GM23338 (cell line): ENCODE measurements at regions not wholly inside any gene's neighbourhood (a gene's known extent, or its start where the extent isn't known, plus 50 kb on each side); places are given as distances from the start of the nearest gene placed in this dataset.

Source experiments
- ATAC-seq: fragments of 200-7000 bp; cut with Tn5 transposase; 3 replicates; pipeline ENCODE4 v1.9.1; 2020
- DNase-seq: peaks from one replicate; pipeline ENCODE4 v3.0.0-alpha.2; 2015; ENCODE audit warnings: low spot score
- H2AFZ ChIP-seq: fragments of 200-600 bp; sonication (generic); 2 replicates; pipeline ENCODE4 v1.8.0; 2016; ENCODE audit warnings: antibody characterized with exemption, mild to moderate bottlenecking, moderate library complexity
- H3F3A ChIP-seq: fragments of 200-600 bp; sonication (generic); replicated peaks from 2 replicates; pipeline ENCODE4 v1.8.0; 2017; ENCODE audit warnings: antibody characterized with exemption, mixed run types, low read depth
- H3K27ac ChIP-seq: fragments of 200-600 bp; sonication (generic); 2 replicates; pipeline ENCODE4 v1.6.1; 2016; ENCODE audit warnings: low read depth
- H3K27me3 ChIP-seq: fragments of 200-600 bp; sonication (generic); 2 replicates; pipeline ENCODE4 v1.8.0; 2016; ENCODE audit warnings: mild to moderate bottlenecking, mixed run types, moderate library complexity; ENCODE audit not compliant: insufficient read depth
- H3K36me3 ChIP-seq: fragments of 200-600 bp; sonication (generic); 2 replicates; pipeline ENCODE4 v1.8.0; 2016; ENCODE audit warnings: mild to moderate bottlenecking; ENCODE audit not compliant: insufficient read depth
- H3K4me1 ChIP-seq: fragments of 200-600 bp; sonication (generic); 2 replicates; pipeline ENCODE4 v1.8.0; 2016; ENCODE audit warnings: mild to moderate bottlenecking, moderate library complexity; ENCODE audit not compliant: insufficient read depth
- H3K4me2 ChIP-seq: fragments of 200-600 bp; sonication (generic); 2 replicates; pipeline ENCODE4 v1.7.1; 2017; ENCODE audit warnings: mixed run types
- H3K4me3 ChIP-seq: fragments of 200-600 bp; sonication (generic); 2 replicates; pipeline ENCODE4 v1.6.1; 2016; ENCODE audit warnings: mixed run types
- H3K79me2 ChIP-seq: fragments of 200-600 bp; sonication (generic); replicated peaks from 2 replicates; pipeline ENCODE4 v1.8.0; 2017; ENCODE audit warnings: mild to moderate bottlenecking; ENCODE audit not compliant: insufficient read depth
- H3K9me2 ChIP-seq: fragments of 200-600 bp; sonication (generic); 2 replicates; pipeline ENCODE4 v1.8.0; 2017; ENCODE audit not compliant: insufficient read depth
- H4K20me1 ChIP-seq: fragments of 200-600 bp; sonication (generic); replicated peaks from 2 replicates; pipeline ENCODE4 v1.8.0; 2017; ENCODE audit warnings: mild to moderate bottlenecking; ENCODE audit not compliant: insufficient read depth
- H3K27ac Mint-ChIP-seq: 2 replicates; pipeline ENCODE4 v1.8.0; 2020; ENCODE audit warnings: inconsistent platforms, mild to moderate bottlenecking, moderate library complexity, mixed read lengths
- H3K27me3 Mint-ChIP-seq: 3 replicates; pipeline ENCODE4 v1.8.0; 2022; ENCODE audit warnings: low read depth, mild to moderate bottlenecking, moderate library complexity, mixed read lengths, inconsistent platforms; ENCODE audit not compliant: insufficient read depth, poor library complexity
- H3K36me3 Mint-ChIP-seq: 3 replicates; pipeline ENCODE4 v1.8.0; 2021; ENCODE audit warnings: low read depth, mild to moderate bottlenecking, inconsistent platforms, moderate library complexity, mixed read lengths
- H3K4me1 Mint-ChIP-seq: 3 replicates; pipeline ENCODE4 v1.8.0; 2020; ENCODE audit warnings: mild to moderate bottlenecking, inconsistent platforms, mixed read lengths
- H3K4me3 Mint-ChIP-seq: 3 replicates; pipeline ENCODE4 v1.8.0; 2021; ENCODE audit warnings: moderate library complexity, mild to moderate bottlenecking, inconsistent platforms, mixed read lengths
- H3K9me3 Mint-ChIP-seq: 3 replicates; pipeline ENCODE4 v1.8.0; 2020; ENCODE audit warnings: moderate library complexity, mild to moderate bottlenecking, inconsistent platforms, mixed read lengths
- CREB1 ChIP-seq: fragments of 250-450 bp; sonication (Bioruptor Pico); IDR thresholded peaks from 2 replicates; pipeline ENCODE4 v1.5.0; 2020; ENCODE audit warnings: low read depth, mild to moderate bottlenecking, moderate library complexity
- EZH2 ChIP-seq: fragments of 200-600 bp; sonication (generic); IDR thresholded peaks from one replicate; pipeline ENCODE4 v1.8.0; 2017; ENCODE audit warnings: antibody characterized with exemption, mild to moderate bottlenecking, low read depth; ENCODE audit not compliant: unreplicated experiment
- EZH2phosphoT487 ChIP-seq: fragments of 200-600 bp; sonication (generic); IDR thresholded peaks from one replicate; pipeline ENCODE4 v1.8.1; 2018; ENCODE audit warnings: antibody characterized with exemption; ENCODE audit not compliant: unreplicated experiment
- JUNB ChIP-seq: IDR thresholded peaks from one replicate; pipeline ENCODE4 v1.6.1; 2016; ENCODE audit warnings: antibody characterized with exemption; ENCODE audit not compliant: unreplicated experiment
- NANOG ChIP-seq: IDR thresholded peaks from 2 replicates; pipeline ENCODE4 v1.6.1; 2016; ENCODE audit warnings: antibody characterized with exemption, borderline replicate concordance
- POLR2AphosphoS5 ChIP-seq: IDR thresholded peaks from 2 replicates; pipeline ENCODE4 v1.6.1; 2016; ENCODE audit warnings: antibody characterized with exemption, low read depth
- STAT1 ChIP-seq: IDR thresholded peaks from one replicate; pipeline ENCODE4 v1.6.1; 2016; ENCODE audit warnings: antibody characterized with exemption; ENCODE audit not compliant: unreplicated experiment
- ZNF114 ChIP-seq: fragments of 250-450 bp; sonication (Bioruptor Pico); IDR thresholded peaks from 2 replicates; pipeline ENCODE4 v1.5.0; 2020; ENCODE audit warnings: mild to moderate bottlenecking, moderate library complexity
- ZNF331 ChIP-seq: fragments of 250-450 bp; sonication (Bioruptor Pico); IDR thresholded peaks from 2 replicates; pipeline ENCODE4 v1.5.0; 2020; ENCODE audit warnings: low read depth, mild to moderate bottlenecking, moderate library complexity
- TF ChIP-seq, protein P1 (sequence below): fragments of 250-450 bp; sonication (Bioruptor Pico); IDR thresholded peaks from 2 replicates; pipeline ENCODE4 v1.5.0; 2020; ENCODE audit warnings: mild to moderate bottlenecking, moderate library complexity
- TF ChIP-seq, protein P2 (sequence below): IDR thresholded peaks from 2 replicates; pipeline ENCODE4 v1.6.1; 2016; ENCODE audit warnings: antibody characterized with exemption
- TF ChIP-seq, protein P3 (sequence below), 2 experiments: fragments of 200-600 bp in 1 of 2; sonication (generic) in 1 of 2; conservative IDR thresholded peaks; 2 replicates each; pipeline versions ENCODE4 v1.5.1 to v1.6.1; 2016 to 2017; ENCODE audit warnings: antibody characterized with exemption in 2 of 2, low read depth in 2 of 2, mild to moderate bottlenecking in 2 of 2, moderate library complexity in 1 of 2
- TF ChIP-seq, protein P4 (sequence below): IDR thresholded peaks from one replicate; pipeline ENCODE4 v1.6.1; 2018; ENCODE audit warnings: antibody characterized with exemption; ENCODE audit not compliant: unreplicated experiment

DNA sequence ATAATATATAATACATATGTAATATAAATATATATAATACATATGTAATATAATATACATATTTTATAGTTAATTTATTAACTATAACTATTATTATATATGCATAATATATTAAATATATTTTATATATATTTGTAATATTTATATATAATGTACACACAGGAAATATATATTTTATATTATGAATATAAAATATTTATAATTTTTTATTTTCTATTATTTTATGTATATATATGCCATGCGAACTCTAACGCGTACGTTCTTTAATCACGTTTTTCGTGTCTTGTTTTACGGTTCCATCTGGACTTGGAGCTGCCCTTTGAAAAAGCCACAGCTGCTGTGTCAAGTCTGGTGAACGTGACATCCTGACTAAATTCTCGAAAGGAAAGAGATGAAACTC is 332.1 kb downstream of the ASMT start:
- Histone ChIP-seq H3K27me3 (no peaks in the 10 kb centered on the region), H3K27ac (no peak overlapping the region), H4K20me1 (no peaks in the 10 kb centered on the region), H2AFZ (no peak overlapping the region), H3K4me3 (no peak overlapping the region), H3K79me2 (no peaks in the 10 kb centered on the region), H3K4me1 (no peaks in the 10 kb centered on the region), H3K4me2 (no peak overlapping the region), H3K36me3 (no peaks in the 10 kb centered on the region), H3K9me2 (no peaks in the 10 kb centered on the region), H3F3A (no peaks in the 10 kb centered on the region)
- no peaks in the 10 kb centered on the region for H3K9me3 Mint-ChIP-seq
- ATAC-seq, result no peak
- H3K4me3 Mint-ChIP-seq, result no peak overlapping the region
- TF ChIP-seq POLR2AphosphoS5 (no peak), ZNF331 (no peak), NANOG (no peak), EZH2 (no peak), CREB1 (CRISPR knock-in tag) (no peak), EZH2phosphoT487 (no peak), ZNF114 (CRISPR knock-in tag) (no peak), STAT1 (no peak), JUNB (no peak)
- TF ChIP-seq, protein P1, sequence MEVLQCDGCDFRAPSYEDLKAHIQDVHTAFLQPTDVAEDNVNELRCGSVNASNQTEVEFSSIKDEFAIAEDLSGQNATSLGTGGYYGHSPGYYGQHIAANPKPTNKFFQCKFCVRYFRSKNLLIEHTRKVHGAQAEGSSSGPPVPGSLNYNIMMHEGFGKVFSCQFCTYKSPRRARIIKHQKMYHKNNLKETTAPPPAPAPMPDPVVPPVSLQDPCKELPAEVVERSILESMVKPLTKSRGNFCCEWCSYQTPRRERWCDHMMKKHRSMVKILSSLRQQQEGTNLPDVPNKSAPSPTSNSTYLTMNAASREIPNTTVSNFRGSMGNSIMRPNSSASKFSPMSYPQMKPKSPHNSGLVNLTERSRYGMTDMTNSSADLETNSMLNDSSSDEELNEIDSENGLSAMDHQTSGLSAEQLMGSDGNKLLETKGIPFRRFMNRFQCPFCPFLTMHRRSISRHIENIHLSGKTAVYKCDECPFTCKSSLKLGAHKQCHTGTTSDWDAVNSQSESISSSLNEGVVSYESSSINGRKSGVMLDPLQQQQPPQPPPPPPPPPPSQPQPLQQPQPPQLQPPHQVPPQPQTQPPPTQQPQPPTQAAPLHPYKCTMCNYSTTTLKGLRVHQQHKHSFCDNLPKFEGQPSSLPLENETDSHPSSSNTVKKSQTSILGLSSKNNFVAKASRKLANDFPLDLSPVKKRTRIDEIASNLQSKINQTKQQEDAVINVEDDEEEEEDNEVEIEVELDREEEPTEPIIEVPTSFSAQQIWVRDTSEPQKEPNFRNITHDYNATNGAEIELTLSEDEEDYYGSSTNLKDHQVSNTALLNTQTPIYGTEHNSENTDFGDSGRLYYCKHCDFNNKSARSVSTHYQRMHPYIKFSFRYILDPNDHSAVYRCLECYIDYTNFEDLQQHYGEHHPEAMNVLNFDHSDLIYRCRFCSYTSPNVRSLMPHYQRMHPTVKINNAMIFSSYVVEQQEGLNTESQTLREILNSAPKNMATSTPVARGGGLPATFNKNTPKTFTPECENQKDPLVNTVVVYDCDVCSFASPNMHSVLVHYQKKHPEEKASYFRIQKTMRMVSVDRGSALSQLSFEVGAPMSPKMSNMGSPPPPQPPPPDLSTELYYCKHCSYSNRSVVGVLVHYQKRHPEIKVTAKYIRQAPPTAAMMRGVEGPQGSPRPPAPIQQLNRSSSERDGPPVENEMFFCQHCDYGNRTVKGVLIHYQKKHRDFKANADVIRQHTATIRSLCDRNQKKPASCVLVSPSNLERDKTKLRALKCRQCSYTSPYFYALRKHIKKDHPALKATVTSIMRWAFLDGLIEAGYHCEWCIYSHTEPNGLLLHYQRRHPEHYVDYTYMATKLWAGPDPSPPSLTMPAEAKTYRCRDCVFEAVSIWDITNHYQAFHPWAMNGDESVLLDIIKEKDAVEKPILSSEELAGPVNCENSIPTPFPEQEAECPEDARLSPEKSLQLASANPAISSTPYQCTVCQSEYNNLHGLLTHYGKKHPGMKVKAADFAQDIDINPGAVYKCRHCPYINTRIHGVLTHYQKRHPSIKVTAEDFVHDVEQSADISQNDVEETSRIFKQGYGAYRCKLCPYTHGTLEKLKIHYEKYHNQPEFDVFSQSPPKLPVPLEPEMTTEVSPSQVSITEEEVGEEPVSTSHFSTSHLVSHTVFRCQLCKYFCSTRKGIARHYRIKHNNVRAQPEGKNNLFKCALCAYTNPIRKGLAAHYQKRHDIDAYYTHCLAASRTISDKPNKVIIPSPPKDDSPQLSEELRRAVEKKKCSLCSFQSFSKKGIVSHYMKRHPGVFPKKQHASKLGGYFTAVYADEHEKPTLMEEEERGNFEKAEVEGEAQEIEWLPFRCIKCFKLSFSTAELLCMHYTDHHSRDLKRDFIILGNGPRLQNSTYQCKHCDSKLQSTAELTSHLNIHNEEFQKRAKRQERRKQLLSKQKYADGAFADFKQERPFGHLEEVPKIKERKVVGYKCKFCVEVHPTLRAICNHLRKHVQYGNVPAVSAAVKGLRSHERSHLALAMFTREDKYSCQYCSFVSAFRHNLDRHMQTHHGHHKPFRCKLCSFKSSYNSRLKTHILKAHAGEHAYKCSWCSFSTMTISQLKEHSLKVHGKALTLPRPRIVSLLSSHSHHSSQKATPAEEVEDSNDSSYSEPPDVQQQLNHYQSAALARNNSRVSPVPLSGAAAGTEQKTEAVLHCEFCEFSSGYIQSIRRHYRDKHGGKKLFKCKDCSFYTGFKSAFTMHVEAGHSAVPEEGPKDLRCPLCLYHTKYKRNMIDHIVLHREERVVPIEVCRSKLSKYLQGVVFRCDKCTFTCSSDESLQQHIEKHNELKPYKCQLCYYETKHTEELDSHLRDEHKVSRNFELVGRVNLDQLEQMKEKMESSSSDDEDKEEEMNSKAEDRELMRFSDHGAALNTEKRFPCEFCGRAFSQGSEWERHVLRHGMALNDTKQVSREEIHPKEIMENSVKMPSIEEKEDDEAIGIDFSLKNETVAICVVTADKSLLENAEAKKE (CRISPR knock-in tag), result no peak
- TF ChIP-seq, protein P2, sequence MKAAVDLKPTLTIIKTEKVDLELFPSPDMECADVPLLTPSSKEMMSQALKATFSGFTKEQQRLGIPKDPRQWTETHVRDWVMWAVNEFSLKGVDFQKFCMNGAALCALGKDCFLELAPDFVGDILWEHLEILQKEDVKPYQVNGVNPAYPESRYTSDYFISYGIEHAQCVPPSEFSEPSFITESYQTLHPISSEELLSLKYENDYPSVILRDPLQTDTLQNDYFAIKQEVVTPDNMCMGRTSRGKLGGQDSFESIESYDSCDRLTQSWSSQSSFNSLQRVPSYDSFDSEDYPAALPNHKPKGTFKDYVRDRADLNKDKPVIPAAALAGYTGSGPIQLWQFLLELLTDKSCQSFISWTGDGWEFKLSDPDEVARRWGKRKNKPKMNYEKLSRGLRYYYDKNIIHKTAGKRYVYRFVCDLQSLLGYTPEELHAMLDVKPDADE, result no peak
- TF ChIP-seq, protein P3, sequence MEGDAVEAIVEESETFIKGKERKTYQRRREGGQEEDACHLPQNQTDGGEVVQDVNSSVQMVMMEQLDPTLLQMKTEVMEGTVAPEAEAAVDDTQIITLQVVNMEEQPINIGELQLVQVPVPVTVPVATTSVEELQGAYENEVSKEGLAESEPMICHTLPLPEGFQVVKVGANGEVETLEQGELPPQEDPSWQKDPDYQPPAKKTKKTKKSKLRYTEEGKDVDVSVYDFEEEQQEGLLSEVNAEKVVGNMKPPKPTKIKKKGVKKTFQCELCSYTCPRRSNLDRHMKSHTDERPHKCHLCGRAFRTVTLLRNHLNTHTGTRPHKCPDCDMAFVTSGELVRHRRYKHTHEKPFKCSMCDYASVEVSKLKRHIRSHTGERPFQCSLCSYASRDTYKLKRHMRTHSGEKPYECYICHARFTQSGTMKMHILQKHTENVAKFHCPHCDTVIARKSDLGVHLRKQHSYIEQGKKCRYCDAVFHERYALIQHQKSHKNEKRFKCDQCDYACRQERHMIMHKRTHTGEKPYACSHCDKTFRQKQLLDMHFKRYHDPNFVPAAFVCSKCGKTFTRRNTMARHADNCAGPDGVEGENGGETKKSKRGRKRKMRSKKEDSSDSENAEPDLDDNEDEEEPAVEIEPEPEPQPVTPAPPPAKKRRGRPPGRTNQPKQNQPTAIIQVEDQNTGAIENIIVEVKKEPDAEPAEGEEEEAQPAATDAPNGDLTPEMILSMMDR (conservative IDR thresholded peaks at IDR 0.05; ENCODE audit: low read depth in 2 of 2), result no peak
- TF ChIP-seq, protein P4, sequence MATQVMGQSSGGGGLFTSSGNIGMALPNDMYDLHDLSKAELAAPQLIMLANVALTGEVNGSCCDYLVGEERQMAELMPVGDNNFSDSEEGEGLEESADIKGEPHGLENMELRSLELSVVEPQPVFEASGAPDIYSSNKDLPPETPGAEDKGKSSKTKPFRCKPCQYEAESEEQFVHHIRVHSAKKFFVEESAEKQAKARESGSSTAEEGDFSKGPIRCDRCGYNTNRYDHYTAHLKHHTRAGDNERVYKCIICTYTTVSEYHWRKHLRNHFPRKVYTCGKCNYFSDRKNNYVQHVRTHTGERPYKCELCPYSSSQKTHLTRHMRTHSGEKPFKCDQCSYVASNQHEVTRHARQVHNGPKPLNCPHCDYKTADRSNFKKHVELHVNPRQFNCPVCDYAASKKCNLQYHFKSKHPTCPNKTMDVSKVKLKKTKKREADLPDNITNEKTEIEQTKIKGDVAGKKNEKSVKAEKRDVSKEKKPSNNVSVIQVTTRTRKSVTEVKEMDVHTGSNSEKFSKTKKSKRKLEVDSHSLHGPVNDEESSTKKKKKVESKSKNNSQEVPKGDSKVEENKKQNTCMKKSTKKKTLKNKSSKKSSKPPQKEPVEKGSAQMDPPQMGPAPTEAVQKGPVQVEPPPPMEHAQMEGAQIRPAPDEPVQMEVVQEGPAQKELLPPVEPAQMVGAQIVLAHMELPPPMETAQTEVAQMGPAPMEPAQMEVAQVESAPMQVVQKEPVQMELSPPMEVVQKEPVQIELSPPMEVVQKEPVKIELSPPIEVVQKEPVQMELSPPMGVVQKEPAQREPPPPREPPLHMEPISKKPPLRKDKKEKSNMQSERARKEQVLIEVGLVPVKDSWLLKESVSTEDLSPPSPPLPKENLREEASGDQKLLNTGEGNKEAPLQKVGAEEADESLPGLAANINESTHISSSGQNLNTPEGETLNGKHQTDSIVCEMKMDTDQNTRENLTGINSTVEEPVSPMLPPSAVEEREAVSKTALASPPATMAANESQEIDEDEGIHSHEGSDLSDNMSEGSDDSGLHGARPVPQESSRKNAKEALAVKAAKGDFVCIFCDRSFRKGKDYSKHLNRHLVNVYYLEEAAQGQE, result no peak
- H3K27ac Mint-ChIP-seq, result no peak overlapping the region
- H3K36me3 Mint-ChIP-seq, result no peaks in the 10 kb centered on the region; the same call in 2 of the 3 replicates
- H3K27me3 Mint-ChIP-seq, result no peaks in the 10 kb centered on the region
- DNase-seq, result no peak
- no peaks in the 10 kb centered on the region for H3K4me1 Mint-ChIP-seq
